ENCODE measurements at regions not wholly inside any gene's neighbourhood (a gene's known extent, or its start where the extent isn't known, plus 50 kb on each side); places are given as distances from the start of the nearest gene placed in this dataset.

- no peaks in the 10 kb centered on the region for H3K36me3 Mint-ChIP-seq (ENCODE audit: low read depth)
- peaks cover 4% of the 10 kb centered on the region for H3K9me3 Mint-ChIP-seq
- H3K27me3 Mint-ChIP-seq: peaks cover 6% of the 10 kb centered on the region
- H3K4me1 Mint-ChIP-seq: peaks cover 6% of the 10 kb centered on the region
- intact Hi-C loops (cut with micrococcal nuclease): loop anchor here (2.0 kb wide), 1 partner anchor 251 kb away; no protein-coding TSS in a partner anchor
- H3K4me3 Mint-ChIP-seq: no peak overlapping the region
- no peak overlapping the region for H3K27ac Mint-ChIP-seq
- no peak for DNase-seq
Measured at GRCh38 chr2:147081831-147082230, 763.0 kb upstream of the ACVR2A start.

GRCh38 chr2:147076634-147077033, 768.2 kb upstream of the ACVR2A start:
- intact Hi-C loops (cut with micrococcal nuclease): no loop called here
- peaks cover 9% of the 10 kb centered on the region for H3K27me3 Mint-ChIP-seq
- H3K4me1 Mint-ChIP-seq: no peaks in the 10 kb centered on the region
- no peak for DNase-seq
- H3K36me3 Mint-ChIP-seq (ENCODE audit: low read depth): no peaks in the 10 kb centered on the region
- H3K9me3 Mint-ChIP-seq: peaks cover 6% of the 10 kb centered on the region
- no peak overlapping the region for H3K4me3 Mint-ChIP-seq
- no peak overlapping the region for H3K27ac Mint-ChIP-seq

GRCh38 chr2:147068071-147068470, 776.8 kb upstream of the ACVR2A start:
- intact Hi-C loops (cut with micrococcal nuclease): no loop called here
- Mint-ChIP-seq H3K9me3 (no peaks in the 10 kb centered on the region), H3K36me3 (ENCODE audit: low read depth) (no peaks in the 10 kb centered on the region), H3K27ac (no peak overlapping the region), H3K4me3 (no peak overlapping the region), H3K4me1 (no peaks in the 10 kb centered on the region), H3K27me3 (peaks cover 3% of the 10 kb centered on the region)
- DNase-seq: no peak

GRCh38 chr2:147067136-147067535, 777.7 kb upstream of the ACVR2A start:
- Mint-ChIP-seq H3K9me3 (no peaks in the 10 kb centered on the region), H3K27ac (no peak overlapping the region), H3K36me3 (ENCODE audit: low read depth) (no peaks in the 10 kb centered on the region), H3K4me1 (no peaks in the 10 kb centered on the region), H3K4me3 (no peak overlapping the region), H3K27me3 (peaks cover 3% of the 10 kb centered on the region)
- no peak for DNase-seq
- intact Hi-C loops (cut with micrococcal nuclease): no loop called here

- H3K9me3 Mint-ChIP-seq: no peaks in the 10 kb centered on the region
- intact Hi-C loops (cut with micrococcal nuclease): no loop called here
- no peaks in the 10 kb centered on the region for H3K27me3 Mint-ChIP-seq
- no peaks in the 10 kb centered on the region for H3K4me1 Mint-ChIP-seq
- DNase-seq: no peak
- no peak overlapping the region for H3K4me3 Mint-ChIP-seq
- no peaks in the 10 kb centered on the region for H3K36me3 Mint-ChIP-seq (ENCODE audit: low read depth)
- no peak overlapping the region for H3K27ac Mint-ChIP-seq
Measured at GRCh38 chr2:147062073-147062472, 782.8 kb upstream of the ACVR2A start.

- Mint-ChIP-seq H3K4me1 (no peaks in the 10 kb centered on the region), H3K4me3 (no peak overlapping the region), H3K9me3 (no peaks in the 10 kb centered on the region), H3K27me3 (no peaks in the 10 kb centered on the region), H3K36me3 (ENCODE audit: low read depth) (no peaks in the 10 kb centered on the region), H3K27ac (no peak overlapping the region)
- intact Hi-C loops (cut with micrococcal nuclease): no loop called here
- no peak for DNase-seq
Measured at GRCh38 chr2:147061269-147061668, 783.6 kb upstream of the ACVR2A start.

- no peaks in the 10 kb centered on the region for H3K27me3 Mint-ChIP-seq
Measured at GRCh38 chr2:147057892-147058490, 786.8 kb upstream of the ACVR2A start.

GRCh38 chr2:147051814-147052213, 793.0 kb upstream of the ACVR2A start:
- Mint-ChIP-seq H3K36me3 (ENCODE audit: low read depth) (no peaks in the 10 kb centered on the region), H3K9me3 (no peaks in the 10 kb centered on the region), H3K27me3 (peaks cover 4% of the 10 kb centered on the region), H3K4me3 (no peak overlapping the region), H3K4me1 (no peaks in the 10 kb centered on the region), H3K27ac (no peak overlapping the region)
- intact Hi-C loops (cut with micrococcal nuclease): no loop called here
- no peak for DNase-seq

More at GRCh38 chr2:147057892-147058490, 786.8 kb upstream of the ACVR2A start:
- no peak overlapping the region for H3K4me3 Mint-ChIP-seq
- DNase-seq: no peak
- no peaks in the 10 kb centered on the region for H3K36me3 Mint-ChIP-seq (ENCODE audit: low read depth)
- H3K27ac Mint-ChIP-seq: no peak overlapping the region
- no peaks in the 10 kb centered on the region for H3K4me1 Mint-ChIP-seq
- H3K9me3 Mint-ChIP-seq: no peaks in the 10 kb centered on the region
- intact Hi-C loops (cut with micrococcal nuclease): no loop called here

GRCh38 chr2:147051248-147051647, 793.6 kb upstream of the ACVR2A start:
- intact Hi-C loops (cut with micrococcal nuclease): no loop called here
- Mint-ChIP-seq H3K36me3 (ENCODE audit: low read depth) (no peaks in the 10 kb centered on the region), H3K4me1 (no peaks in the 10 kb centered on the region), H3K27ac (no peak overlapping the region), H3K9me3 (no peaks in the 10 kb centered on the region), H3K4me3 (no peak overlapping the region), H3K27me3 (peaks cover 4% of the 10 kb centered on the region)
- DNase-seq: no peak

- Mint-ChIP-seq H3K4me1 (peaks cover 3% of the 10 kb centered on the region), H3K9me3 (no peaks in the 10 kb centered on the region), H3K27me3 (peaks cover 4% of the 10 kb centered on the region), H3K4me3 (no peak overlapping the region), H3K36me3 (ENCODE audit: low read depth) (no peaks in the 10 kb centered on the region), H3K27ac (no peak overlapping the region)
- no peak for DNase-seq
- intact Hi-C loops (cut with micrococcal nuclease): no loop called here
Measured at GRCh38 chr2:147049957-147050356, 794.9 kb upstream of the ACVR2A start.

DNA sequence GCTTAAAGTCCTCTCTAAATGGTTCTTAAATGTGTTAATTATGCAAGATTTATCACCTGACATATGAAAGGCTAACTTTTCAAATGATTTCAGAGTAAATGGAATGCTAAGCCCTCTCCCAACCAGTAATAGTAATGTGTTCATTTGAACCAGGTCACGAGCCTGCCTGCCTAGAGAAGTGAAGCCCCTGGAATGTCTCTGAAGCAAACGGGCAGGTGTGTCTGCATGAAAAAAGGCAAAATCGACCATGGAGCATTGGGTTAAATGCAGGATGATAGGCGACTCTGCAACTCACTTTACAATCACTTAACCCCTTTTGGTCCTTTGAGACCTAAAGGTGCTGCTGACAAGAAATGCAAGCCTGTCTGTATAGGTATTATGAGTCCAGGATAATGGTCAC, 798.4 kb upstream of the ACVR2A start:
- intact Hi-C loops (cut with micrococcal nuclease): no loop called here
- DNase-seq: no peak
- Mint-ChIP-seq H3K27ac (no peak overlapping the region), H3K4me3 (no peak overlapping the region), H3K36me3 (ENCODE audit: low read depth) (no peaks in the 10 kb centered on the region), H3K4me1 (peaks cover 3% of the 10 kb centered on the region), H3K9me3 (no peaks in the 10 kb centered on the region), H3K27me3 (peaks cover 6% of the 10 kb centered on the region)

DNA sequence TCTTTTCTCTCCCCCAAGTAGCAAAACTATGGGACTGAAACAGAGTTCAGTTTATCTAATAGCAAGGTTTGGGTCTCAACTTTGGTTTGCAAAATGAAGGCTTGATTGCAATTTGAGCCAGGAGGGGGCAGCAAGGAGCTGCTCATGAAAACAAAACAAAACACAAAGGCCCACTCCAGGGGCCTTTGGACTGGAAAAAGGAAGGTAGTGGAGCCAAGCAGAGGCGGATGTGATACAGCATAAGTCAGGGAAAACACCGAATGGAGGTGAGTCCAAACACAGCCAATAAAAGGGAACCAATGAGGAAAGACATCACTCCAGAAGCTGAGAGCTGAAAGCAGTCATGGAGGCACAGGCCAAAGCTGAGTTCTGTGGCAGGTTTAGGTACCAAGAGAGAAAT, 799.7 kb upstream of the ACVR2A start:
- Mint-ChIP-seq H3K4me3 (no peak overlapping the region), H3K4me1 (peaks cover 3% of the 10 kb centered on the region), H3K36me3 (ENCODE audit: low read depth) (no peaks in the 10 kb centered on the region), H3K27me3 (peaks cover 12% of the 10 kb centered on the region), H3K9me3 (no peaks in the 10 kb centered on the region), H3K27ac (no peak overlapping the region)
- peak; percentile 81 for DNase-seq
- intact Hi-C loops (cut with micrococcal nuclease): loop anchor here (1.0 kb wide), 1 partner anchor 866 kb away; no protein-coding TSS in a partner anchor

- DNase-seq: no peak
- intact Hi-C loops (cut with micrococcal nuclease): no loop called here
Measured at GRCh38 chr2:147041121-147041494, 803.7 kb upstream of the ACVR2A start.

GRCh38 chr2:147040298-147041120, 804.3 kb upstream of the ACVR2A start:
- DNase-seq: no peak
- H3K27ac Mint-ChIP-seq: no peak overlapping the region
- intact Hi-C loops (cut with micrococcal nuclease): no loop called here
- no peaks in the 10 kb centered on the region for H3K9me3 Mint-ChIP-seq
- H3K27me3 Mint-ChIP-seq: peaks cover 10% of the 10 kb centered on the region
- H3K36me3 Mint-ChIP-seq (ENCODE audit: low read depth): no peaks in the 10 kb centered on the region
- H3K4me1 Mint-ChIP-seq: peaks cover 3% of the 10 kb centered on the region
- no peak overlapping the region for H3K4me3 Mint-ChIP-seq

More at GRCh38 chr2:147041121-147041494, 803.7 kb upstream of the ACVR2A start:
- Mint-ChIP-seq H3K9me3 (no peaks in the 10 kb centered on the region), H3K36me3 (ENCODE audit: low read depth) (no peaks in the 10 kb centered on the region), H3K4me3 (no peak overlapping the region), H3K27me3 (peaks cover 10% of the 10 kb centered on the region), H3K4me1 (peaks cover 3% of the 10 kb centered on the region), H3K27ac (no peak overlapping the region)
